CD4-positive, alpha-beta memory T cell (primary cell): ENCODE measurements at regions not wholly inside any gene's neighbourhood (a gene's known extent, or its start where the extent isn't known, plus 50 kb on each side); places are given as distances from the start of the nearest gene placed in this dataset.

Experiments used
- CTCF ChIA-PET: fragments of 350-600 bp; sonication (Branson Sonifier 250); formaldehyde crosslinking; loops from one replicate; lab custom pipeline; 2021; ENCODE audit warnings: inconsistent platforms; ENCODE audit not compliant: partially characterized antibody; lab: Charles Lee
- POLR2A ChIA-PET: fragments of 350-600 bp; sonication (Branson Sonifier 250); formaldehyde crosslinking; loops from one replicate; lab custom pipeline; 2021; ENCODE audit not compliant: partially characterized antibody; lab: Charles Lee
- DNase-seq, 5 donors: peaks; one replicate each; pipeline versions ENCODE4 v3.0.0 to v3.0.0-alpha.2; 2020 to 2022; ENCODE audit warnings: mixed read lengths in 1 of 5
- H3K27ac ChIP-seq: one replicate; pipeline ENCODE4 v1.7.0; 2013; ENCODE audit warnings: low read depth, low read length
- H3K27me3 ChIP-seq: 2 replicates; pipeline ENCODE4 v1.7.0; 2013; ENCODE audit warnings: mild to moderate bottlenecking, low read length, moderate library complexity; ENCODE audit not compliant: insufficient read depth
- H3K36me3 ChIP-seq: 2 replicates; pipeline ENCODE4 v1.7.0; 2013; ENCODE audit warnings: mild to moderate bottlenecking, low read length, moderate library complexity; ENCODE audit not compliant: insufficient read depth
- H3K4me1 ChIP-seq: 2 replicates; pipeline ENCODE4 v1.7.0; 2013; ENCODE audit warnings: mild to moderate bottlenecking, low read length, moderate library complexity; ENCODE audit not compliant: insufficient read depth
- H3K4me3 ChIP-seq, 2 donors: one replicate each; pipeline ENCODE4 v1.7.0; 2013; ENCODE audit warnings: low read length in 2 of 2, mild to moderate bottlenecking in 1 of 2
- H3K9me3 ChIP-seq, 2 donors: one replicate each; pipeline ENCODE4 v1.7.0; 2013; ENCODE audit warnings: low read length in 2 of 2, control low read depth in 1 of 2; ENCODE audit not compliant: control insufficient read depth in 1 of 2
- H3K27ac Mint-ChIP-seq, 7 donors: one replicate each; pipeline ENCODE4 v1.8.0; 2020 to 2021; ENCODE audit warnings: mixed read lengths in 7 of 7, mild to moderate bottlenecking in 6 of 7, inconsistent platforms in 3 of 7, moderate library complexity in 3 of 7
- H3K27me3 Mint-ChIP-seq, 2 donors: one replicate each; pipeline ENCODE4 v1.8.0; 2020 to 2021; ENCODE audit warnings: mixed read lengths in 2 of 2
- H3K36me3 Mint-ChIP-seq, 2 donors: one replicate each; pipeline ENCODE4 v1.8.0; 2020 to 2021; ENCODE audit warnings: mixed read lengths in 2 of 2, inconsistent platforms in 1 of 2, mild to moderate bottlenecking in 1 of 2
- H3K4me1 Mint-ChIP-seq, 4 donors: one replicate each; pipeline ENCODE4 v1.8.0; 2020 to 2021; ENCODE audit warnings: mixed read lengths in 4 of 4, mild to moderate bottlenecking in 1 of 4
- H3K4me3 Mint-ChIP-seq, 8 donors: one replicate each; pipeline ENCODE4 v1.8.0; 2020 to 2021; ENCODE audit warnings: mixed read lengths in 8 of 8, mild to moderate bottlenecking in 7 of 8, moderate library complexity in 6 of 8, inconsistent platforms in 3 of 8
- H3K9me3 Mint-ChIP-seq, 8 donors: one replicate each; pipeline ENCODE4 v1.8.0; 2020 to 2021; ENCODE audit warnings: mixed read lengths in 8 of 8, mild to moderate bottlenecking in 5 of 8, inconsistent platforms in 3 of 8, moderate library complexity in 1 of 8
- intact Hi-C: fragments of 100-400 bp; cut with micrococcal nuclease; formaldehyde crosslinking; loops from one replicate; pipeline ENCODE4 v1.15.1; 2023

DNA sequence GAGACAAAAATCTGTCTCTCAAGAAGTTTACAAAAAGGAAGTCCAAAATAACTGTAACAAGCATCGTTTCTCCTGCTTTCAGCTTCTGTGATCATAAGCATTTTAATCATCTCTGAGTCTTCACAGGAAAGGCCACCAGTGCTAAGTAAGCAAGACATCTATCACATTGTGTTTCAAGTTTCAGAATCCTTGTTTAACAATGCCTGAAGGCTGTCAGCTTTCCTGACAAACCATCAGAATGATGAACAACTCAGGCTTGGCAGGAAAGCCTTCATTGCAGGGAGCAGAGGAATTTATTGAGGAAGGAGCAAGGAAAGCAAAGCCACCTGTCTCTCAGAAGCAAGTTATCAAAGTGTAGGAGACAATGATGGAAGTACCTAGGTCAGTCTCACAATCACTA, 143.5 kb upstream of the DAPK1 start:
- ChIA-PET POLR2A (no interaction called here), CTCF (no interaction called here)
- no peak overlapping the region for H3K27ac ChIP-seq
- intact Hi-C loops = no loop called here
- no peak overlapping the region for H3K4me3 ChIP-seq
- no peak overlapping the region for H3K27ac Mint-ChIP-seq
- no peaks in the 10 kb centered on the region for H3K27me3 ChIP-seq
- H3K36me3 ChIP-seq = no peaks in the 10 kb centered on the region
- peaks cover 2 to 5% of the 10 kb centered on the region in 2 donors for H3K27me3 Mint-ChIP-seq
- H3K36me3 Mint-ChIP-seq = no peaks in the 10 kb centered on the region
- DNase-seq = no peak
- no peak overlapping the region for H3K4me3 Mint-ChIP-seq
- H3K4me1 Mint-ChIP-seq = no peaks in the 10 kb centered on the region
- peaks cover 0 to 4% (median 0%) of the 10 kb centered on the region in 8 donors for H3K9me3 Mint-ChIP-seq
- H3K4me1 ChIP-seq = no peaks in the 10 kb centered on the region
- H3K9me3 ChIP-seq = no peaks in the 10 kb centered on the region

- H3K27me3 Mint-ChIP-seq = peaks cover 10 to 12% of the 10 kb centered on the region in 2 donors
- ChIA-PET CTCF (no interaction called here), POLR2A (no interaction called here)
- H3K27ac Mint-ChIP-seq = no peak overlapping the region
- intact Hi-C loops = no loop called here
- Histone ChIP-seq H3K4me1 (no peaks in the 10 kb centered on the region), H3K36me3 (no peaks in the 10 kb centered on the region), H3K4me3 (no peak overlapping the region), H3K27ac (no peak overlapping the region), H3K27me3 (no peaks in the 10 kb centered on the region), H3K9me3 (no peaks in the 10 kb centered on the region)
- no peak for DNase-seq
- H3K4me1 Mint-ChIP-seq = no peaks in the 10 kb centered on the region
- H3K4me3 Mint-ChIP-seq = no peak overlapping the region
- peaks cover 0 to 10% (median 2%) of the 10 kb centered on the region in 8 donors for H3K9me3 Mint-ChIP-seq
- no peaks in the 10 kb centered on the region for H3K36me3 Mint-ChIP-seq
These were observed 140.1 kb upstream of the DAPK1 start for GRCh38 chr9:87357600-87357999.

GRCh38 chr9:87359264-87359663, 138.4 kb upstream of the DAPK1 start:
- POLR2A ChIA-PET = no interaction called here

DNA sequence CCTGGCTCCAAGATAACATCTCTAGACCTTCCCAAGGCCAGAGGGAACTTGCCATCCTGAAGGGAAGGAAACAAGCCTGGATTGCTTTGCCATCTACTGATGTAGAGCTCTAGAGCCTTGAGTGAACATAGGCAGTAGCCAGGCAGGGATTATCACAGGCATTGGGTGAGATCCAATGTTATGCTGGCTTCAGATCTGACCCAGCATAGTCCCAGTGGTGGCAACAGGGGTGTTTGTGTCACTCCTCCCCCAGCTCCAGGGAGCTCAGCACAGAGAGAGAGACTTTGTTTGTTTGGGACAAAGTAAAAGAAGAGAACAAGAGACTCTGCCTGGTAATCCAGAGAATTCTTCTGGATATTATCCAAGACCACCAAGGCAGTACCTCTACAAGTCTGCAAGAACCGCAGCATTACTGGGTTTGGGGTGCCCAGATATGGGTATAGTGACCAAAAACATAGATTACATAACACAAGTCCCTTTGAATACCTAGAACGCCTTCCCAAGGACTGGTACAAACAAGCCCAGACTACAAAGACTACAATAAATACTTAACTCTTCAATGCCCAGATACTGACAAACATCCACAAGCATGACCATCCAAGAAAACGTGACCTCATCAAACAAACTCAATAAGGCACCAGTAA, 137.6 kb upstream of the DAPK1 start:
- no peak overlapping the region for H3K27ac Mint-ChIP-seq
- ChIA-PET POLR2A (no interaction called here), CTCF (no interaction called here)
- peaks cover 10 to 16% of the 10 kb centered on the region in 2 donors for H3K27me3 Mint-ChIP-seq
- no peak overlapping the region for H3K27ac ChIP-seq
- intact Hi-C loops = no loop called here
- no peak for DNase-seq
- no peak overlapping the region for H3K4me3 ChIP-seq
- H3K36me3 ChIP-seq = no peaks in the 10 kb centered on the region
- no peak overlapping the region for H3K4me3 Mint-ChIP-seq
- H3K27me3 ChIP-seq = no peaks in the 10 kb centered on the region
- H3K4me1 Mint-ChIP-seq = no peaks in the 10 kb centered on the region
- H3K4me1 ChIP-seq = no peaks in the 10 kb centered on the region
- no peaks in the 10 kb centered on the region for H3K36me3 Mint-ChIP-seq
- H3K9me3 ChIP-seq = no peaks in the 10 kb centered on the region
- peaks cover 0 to 10% (median 3%) of the 10 kb centered on the region in 8 donors for H3K9me3 Mint-ChIP-seq

More at GRCh38 chr9:87359264-87359663, 138.4 kb upstream of the DAPK1 start:
- H3K27ac Mint-ChIP-seq = no peak overlapping the region
- CTCF ChIA-PET = no interaction called here
- H3K27me3 Mint-ChIP-seq = peaks cover 10 to 15% of the 10 kb centered on the region in 2 donors
- intact Hi-C loops = no loop called here
- peaks cover 0 to 10% (median 3%) of the 10 kb centered on the region in 8 donors for H3K9me3 Mint-ChIP-seq
- DNase-seq = no peak
- no peak overlapping the region for H3K4me3 ChIP-seq
- H3K36me3 Mint-ChIP-seq = no peaks in the 10 kb centered on the region
- no peaks in the 10 kb centered on the region for H3K4me1 Mint-ChIP-seq
- no peaks in the 10 kb centered on the region for H3K9me3 ChIP-seq
- no peak overlapping the region for H3K27ac ChIP-seq
- no peaks in the 10 kb centered on the region for H3K4me1 ChIP-seq
- no peaks in the 10 kb centered on the region for H3K27me3 ChIP-seq
- H3K4me3 Mint-ChIP-seq = no peak overlapping the region
- no peaks in the 10 kb centered on the region for H3K36me3 ChIP-seq

GRCh38 chr9:87370049-87370685, 127.5 kb upstream of the DAPK1 start:
- intact Hi-C loops = no loop called here
- Histone ChIP-seq H3K36me3 (no peaks in the 10 kb centered on the region), H3K9me3 (no peaks in the 10 kb centered on the region), H3K4me1 (no peaks in the 10 kb centered on the region), H3K27ac (no peak overlapping the region), H3K27me3 (no peaks in the 10 kb centered on the region), H3K4me3 (no peak overlapping the region)
- no peak overlapping the region for H3K4me3 Mint-ChIP-seq
- peaks cover 0 to 3% (median 0%) of the 10 kb centered on the region in 8 donors for H3K9me3 Mint-ChIP-seq
- ChIA-PET POLR2A (no interaction called here), CTCF (no interaction called here)
- H3K36me3 Mint-ChIP-seq = no peaks in the 10 kb centered on the region
- peaks cover 15 to 20% of the 10 kb centered on the region in 2 donors for H3K27me3 Mint-ChIP-seq
- H3K27ac Mint-ChIP-seq = no peak overlapping the region
- no peak for DNase-seq
- H3K4me1 Mint-ChIP-seq = no peaks in the 10 kb centered on the region

DNA sequence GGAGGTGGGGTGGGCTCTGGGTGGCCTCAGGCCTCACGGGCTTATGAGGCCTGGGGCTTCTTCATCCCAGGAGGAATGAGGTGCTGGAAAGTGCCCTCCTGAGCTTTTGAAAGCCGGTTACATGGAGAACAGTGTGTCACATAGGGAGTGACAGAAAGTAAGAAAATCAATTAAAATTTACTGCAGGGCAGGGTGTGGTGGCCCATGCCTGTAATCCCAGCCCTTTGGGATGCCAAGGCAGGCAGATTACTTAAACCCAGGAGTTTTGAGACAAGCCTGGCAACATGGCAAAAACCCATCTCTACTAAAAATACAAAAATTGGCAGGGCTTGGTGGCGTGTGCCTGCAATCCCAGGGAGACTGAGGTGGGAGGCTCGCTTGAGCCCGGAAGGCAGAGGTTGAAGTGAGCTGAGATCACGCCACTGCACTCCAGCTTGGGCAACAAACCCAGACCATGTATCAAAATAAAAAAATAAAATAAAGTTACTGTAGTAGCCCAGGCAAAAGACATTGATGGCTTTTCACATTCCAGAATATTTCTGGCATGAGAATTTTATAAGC, 125.8 kb upstream of the DAPK1 start:
- Mint-ChIP-seq H3K27me3 (peaks cover 15 to 25% of the 10 kb centered on the region in 2 donors), H3K27ac (no peak overlapping the region), H3K4me1 (no peaks in the 10 kb centered on the region), H3K4me3 (no peak overlapping the region), H3K36me3 (no peaks in the 10 kb centered on the region), H3K9me3 (peaks cover 0 to 3% (median 0%) of the 10 kb centered on the region in 8 donors)
- intact Hi-C loops = no loop called here
- ChIA-PET POLR2A (no interaction called here), CTCF (no interaction called here)
- Histone ChIP-seq H3K27ac (no peak overlapping the region), H3K4me1 (no peaks in the 10 kb centered on the region), H3K27me3 (no peaks in the 10 kb centered on the region), H3K9me3 (no peaks in the 10 kb centered on the region), H3K4me3 (no peak overlapping the region), H3K36me3 (no peaks in the 10 kb centered on the region)
- no peak for DNase-seq

DNA sequence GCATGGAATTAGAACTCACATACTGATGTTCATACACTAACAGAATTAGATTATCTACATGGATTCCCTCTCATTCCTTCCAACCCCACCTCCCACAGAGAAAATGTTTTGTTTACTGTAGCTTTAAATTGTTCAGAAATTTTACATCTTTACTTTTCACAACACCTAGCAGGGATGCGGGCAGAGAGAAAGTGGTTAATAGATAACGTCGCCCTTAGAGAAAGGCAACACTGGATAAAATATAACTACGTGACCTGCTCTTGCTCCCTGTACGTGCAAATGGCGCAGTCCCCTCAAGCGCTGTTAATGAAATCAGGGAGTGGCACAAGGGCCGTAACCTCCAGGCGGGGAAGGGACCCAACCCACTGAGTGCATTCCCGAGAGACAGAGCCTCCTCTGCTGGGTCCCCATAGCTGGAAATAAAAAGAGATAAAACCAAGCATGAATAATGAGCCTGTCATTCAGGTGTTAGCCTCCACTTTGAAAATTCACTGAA, 125.3 kb upstream of the DAPK1 start:
- Mint-ChIP-seq H3K27me3 (peaks cover 13 to 25% of the 10 kb centered on the region in 2 donors), H3K9me3 (peaks cover 0 to 3% (median 0%) of the 10 kb centered on the region in 8 donors), H3K4me1 (no peaks in the 10 kb centered on the region), H3K36me3 (no peaks in the 10 kb centered on the region), H3K27ac (no peak overlapping the region), H3K4me3 (no peak overlapping the region)
- no peak overlapping the region for H3K27ac ChIP-seq
- H3K27me3 ChIP-seq = no peaks in the 10 kb centered on the region
- H3K36me3 ChIP-seq = no peaks in the 10 kb centered on the region
- H3K4me1 ChIP-seq = no peaks in the 10 kb centered on the region
- H3K4me3 ChIP-seq = no peak overlapping the region
- no peak for DNase-seq
- ChIA-PET CTCF (no interaction called here), POLR2A (no interaction called here)
- H3K9me3 ChIP-seq = no peaks in the 10 kb centered on the region
- intact Hi-C loops = no loop called here
